HCT116 (cell line): ENCODE measurements at regions not wholly inside any gene's neighbourhood (a gene's known extent, or its start where the extent isn't known, plus 50 kb on each side); places are given as distances from the start of the nearest gene placed in this dataset.

Experiments used
- ATAC-seq: fragments of 200-7000 bp; cut with Tn5 transposase; 2 replicates; pipeline ENCODE4 v1.9.1; 2020; ENCODE audit warnings: mild to moderate bottlenecking, moderate library complexity
- BruUV-seq: library from RNA; stranded (reverse); fragments of 400-500 nt; replicated peaks from 2 replicates; lab custom pipeline; 2021; lab: Mats Ljungman, UMichigan
- CTCF ChIA-PET: fragments of 300-600 bp; sonication (Branson Sonifier 250); formaldehyde crosslinking; loops from one replicate; lab custom pipeline; 2021; ENCODE audit warnings: antibody characterized with exemption; lab: Charles Lee
- POLR2A ChIA-PET: fragments of 300-600, 350-600 bp; sonication (Branson Sonifier 250); formaldehyde crosslinking; loops from one replicate; lab custom pipeline; 2021; ENCODE audit warnings: antibody characterized with exemption; lab: Charles Lee
- RAD21 ChIA-PET, 2 experiments: fragments of 300-600 bp; sonication (Branson Sonifier 250); formaldehyde crosslinking; loops; one replicate each; lab custom pipeline; 2023; ENCODE audit warnings: low total read pairs in 2 of 2; ENCODE audit not compliant: uncharacterized antibody in 2 of 2, unreplicated experiment in 2 of 2, low non-redundant PET in 1 of 2; lab: Charles Lee
- DNase-seq: peaks from one replicate; pipeline ENCODE4 v3.0.0-alpha.2; 2010; ENCODE audit warnings: low read depth, low spot score
- H2AFZ ChIP-seq: fragments of 200-600 bp; shearing (Covaris generic), sonication (generic); 2 replicates; pipeline ENCODE4 v1.6.1; 2017; ENCODE audit warnings: low read depth, mixed run types, mixed read lengths, antibody characterized with exemption, low read length; ENCODE audit not compliant: poor library complexity, severe bottlenecking
- H3K27ac ChIP-seq: 2 replicates; pipeline ENCODE4 v1.5.1; 2012; ENCODE audit warnings: low read depth, low read length
- H3K27me3 ChIP-seq: fragments of 200-600 bp; sonication (generic); 2 replicates; pipeline ENCODE4 v1.6.1; 2016; ENCODE audit warnings: mixed run types, low read length, mixed read lengths; ENCODE audit not compliant: insufficient read depth
- H3K36me3 ChIP-seq, 2 experiments: fragments of 200-500 bp in 1 of 2; fragments of 200-600 bp in 1 of 2; sonication (Bioruptor generic) in 1 of 2; sonication (generic) in 1 of 2; 2 replicates each; pipeline versions ENCODE4 v1.5.1 to v1.6.1; 2014 to 2016; ENCODE audit warnings: low read length in 2 of 2, inconsistent platforms in 1 of 2, mixed read lengths in 1 of 2, mixed run types in 1 of 2; ENCODE audit not compliant: insufficient read depth in 2 of 2, control insufficient read depth in 1 of 2
- H3K4me1 ChIP-seq, 2 experiments: fragments of 200-600 bp in 1 of 2; sonication (generic) in 1 of 2; 2 replicates each; pipeline versions ENCODE4 v1.5.1 to v1.6.1; 2012 to 2017; ENCODE audit warnings: low read length in 2 of 2, inconsistent platforms in 1 of 2, mild to moderate bottlenecking in 1 of 2, mixed read lengths in 1 of 2, mixed run types in 1 of 2, moderate library complexity in 1 of 2; ENCODE audit not compliant: insufficient read depth in 2 of 2, control insufficient read depth in 1 of 2
- H3K4me2 ChIP-seq: fragments of 200-600 bp; sonication (generic); 2 replicates; pipeline ENCODE4 v1.6.1; 2017; ENCODE audit warnings: mixed run types, low read length, mixed read lengths
- H3K4me3 ChIP-seq, 2 experiments: fragments of 200-600 bp in 1 of 2; sonication (generic) in 1 of 2; replicated peaks in 1 of 2; 2 replicates each; pipeline ENCODE4 v1.5.1; 2011 to 2016; ENCODE audit warnings: low read length in 2 of 2, control low read depth in 1 of 2, low read depth in 1 of 2, mild to moderate bottlenecking in 1 of 2, mixed read lengths in 1 of 2, mixed run types in 1 of 2
- H3K79me2 ChIP-seq: fragments of 200-600 bp; sonication (generic); 2 replicates; pipeline ENCODE4 v1.6.1; 2017; ENCODE audit warnings: mild to moderate bottlenecking, mixed run types, low read length, moderate library complexity, mixed read lengths; ENCODE audit not compliant: insufficient read depth
- H3K9ac ChIP-seq: fragments of 200-600 bp; sonication (generic); 2 replicates; pipeline ENCODE4 v1.6.1; 2016; ENCODE audit warnings: low read length, mixed read lengths
- H3K9me2 ChIP-seq: fragments of 200-600 bp; sonication (generic), shearing (Covaris generic); 2 replicates; pipeline ENCODE4 v1.6.1; 2017; ENCODE audit warnings: mixed run types, mild to moderate bottlenecking, moderate library complexity; ENCODE audit not compliant: insufficient read depth
- H3K9me3 ChIP-seq, 2 experiments: fragments of 200-500 bp in 1 of 2; fragments of 200-600 bp in 1 of 2; sonication (Bioruptor generic) in 1 of 2; sonication (generic) in 1 of 2; 2 replicates each; pipeline ENCODE4 v1.6.1; 2014 to 2017; ENCODE audit warnings: low read length in 2 of 2, mixed read lengths in 2 of 2, inconsistent platforms in 1 of 2, low read depth in 1 of 2, mild to moderate bottlenecking in 1 of 2, mixed run types in 1 of 2, moderate library complexity in 1 of 2; ENCODE audit not compliant: control insufficient read depth in 1 of 2, insufficient read depth in 1 of 2
- H4K20me1 ChIP-seq: fragments of 200-600 bp; sonication (generic), shearing (Covaris generic); 2 replicates; pipeline ENCODE4 v1.6.1; 2017; ENCODE audit warnings: mixed run types, mild to moderate bottlenecking, moderate library complexity; ENCODE audit not compliant: insufficient read depth
- CBX3 ChIP-seq: IDR thresholded peaks from 2 replicates; pipeline ENCODE4 v1.6.1; 2012; ENCODE audit warnings: low read depth
- CEBPB ChIP-seq: IDR thresholded peaks from 2 replicates; pipeline ENCODE4 v1.6.1; 2012; ENCODE audit warnings: low read depth
- CTCF ChIP-seq, 3 experiments: fragments of 200-600 bp in 1 of 3; sonication (generic) in 1 of 3; IDR thresholded peaks in 2 of 3; conservative IDR thresholded peaks in 1 of 3; 2 replicates each; pipeline ENCODE4 v1.5.1; 2012 to 2017; ENCODE audit warnings: low read depth in 2 of 3, low read length in 2 of 3, antibody characterized with exemption in 1 of 3, borderline replicate concordance in 1 of 3, control low read depth in 1 of 3, mild to moderate bottlenecking in 1 of 3, mixed read lengths in 1 of 3, mixed run types in 1 of 3, moderate library complexity in 1 of 3; ENCODE audit not compliant: insufficient read depth in 1 of 3
- EGR1 ChIP-seq: IDR thresholded peaks from 2 replicates; pipeline ENCODE4 v1.6.1; 2012; ENCODE audit warnings: low read depth
- EZH2phosphoT487 ChIP-seq: fragments of 200-600 bp; IDR thresholded peaks from 2 replicates; pipeline ENCODE4 v1.6.1; 2018; ENCODE audit warnings: antibody characterized with exemption, borderline replicate concordance
- FOSL1 ChIP-seq: IDR thresholded peaks from 2 replicates; pipeline ENCODE4 v1.6.1; 2012; ENCODE audit warnings: low read depth
- JUND ChIP-seq: IDR thresholded peaks from 2 replicates; pipeline ENCODE4 v1.6.1; 2012
- MAX ChIP-seq: IDR thresholded peaks from 2 replicates; pipeline ENCODE4 v1.6.1; 2012
- POLR2A ChIP-seq: IDR thresholded peaks from 2 replicates; pipeline ENCODE4 v1.7.0; 2011; ENCODE audit warnings: borderline replicate concordance; ENCODE audit not compliant: insufficient read depth, insufficient read length; ENCODE audit errors: extremely low read depth
- POLR2AphosphoS5 ChIP-seq: IDR thresholded peaks from 2 replicates; pipeline ENCODE4 v1.6.1; 2011; ENCODE audit warnings: mild to moderate bottlenecking, low read depth, low read length, moderate library complexity
- RAD21 ChIP-seq: IDR thresholded peaks from 2 replicates; pipeline ENCODE4 v1.6.1; 2012; ENCODE audit warnings: low read depth, mild to moderate bottlenecking
- REST ChIP-seq: IDR thresholded peaks from 2 replicates; pipeline ENCODE4 v1.6.1; 2012; ENCODE audit warnings: low read depth
- SIN3A ChIP-seq: IDR thresholded peaks from 2 replicates; pipeline ENCODE4 v1.6.1; 2012; ENCODE audit warnings: low read depth
- SP1 ChIP-seq: IDR thresholded peaks from 2 replicates; pipeline ENCODE4 v1.6.1; 2012; ENCODE audit warnings: low read depth
- ZBTB33 ChIP-seq: IDR thresholded peaks from 2 replicates; pipeline ENCODE4 v1.6.1; 2011; ENCODE audit warnings: mild to moderate bottlenecking, low read length, moderate library complexity; ENCODE audit not compliant: insufficient replicate concordance; ENCODE audit errors: extremely low read depth
- ZFX ChIP-seq: fragments of 450-650 bp; IDR thresholded peaks from 2 replicates; pipeline ENCODE4 v1.6.1; 2017
- ZNF274 ChIP-seq: fragments of 200-500 bp; sonication (Bioruptor generic); IDR thresholded peaks from 2 replicates; pipeline ENCODE4 v1.6.1; 2014; ENCODE audit warnings: mild to moderate bottlenecking, low read depth, low read length, inconsistent platforms
- intact Hi-C: fragments of 100-400 bp; cut with micrococcal nuclease; formaldehyde crosslinking; loops from 2 replicates; pipeline ENCODE4 v1.10.0; 2022

- Histone ChIP-seq H3K27ac (no peak overlapping the region), H4K20me1 (0 out of 2 replicates have a peak, but pooled peaks cover 3% of the 10 kb centered on the region), H3K9ac (no peak overlapping the region), H3K9me3 (no peaks in the 10 kb centered on the region), H3K4me1 (no peaks in the 10 kb centered on the region; a peak in 1 of 4 replicates), H2AFZ (no peak overlapping the region), H3K9me2 (no peaks in the 10 kb centered on the region), H3K4me2 (no peak overlapping the region), H3K27me3 (no peaks in the 10 kb centered on the region), H3K4me3 (no peak overlapping the region), H3K36me3 (peaks cover 14 to 19% of the 10 kb centered on the region in 2 experiments), H3K79me2 (peaks cover 54% of the 10 kb centered on the region)
- CTCF ChIA-PET = interaction anchor here (0.9 to 1.6 kb wide), 3 partner anchors 11 to 348 kb away, joined by 3 to 4 read pairs (median 4); no protein-coding TSS in a partner anchor
- intact Hi-C loops = loop anchor here (10.0 kb wide), 1 partner anchor 97 kb away; no protein-coding TSS in a partner anchor
- POLR2A ChIA-PET = no interaction called here
- ATAC-seq = peak; percentile 86
- BruUV-seq = no TSS peak
- RAD21 ChIA-PET = interaction anchor here (0.7 kb wide), 2 partner anchors 264 to 417 kb away, joined by 4 to 8 read pairs; no protein-coding TSS in a partner anchor
- no peak for DNase-seq
- TF ChIP-seq CBX3 (no peak), ZBTB33 (no peak), ZFX (no peak), JUND (no peak), CTCF (IDR thresholded peaks at IDR 0.05 in 2 of 3, conservative IDR thresholded peaks at IDR 0.05 in 1 of 3; ENCODE audit: borderline replicate concordance in 1 of 3, insufficient read depth in 1 of 3, low read depth in 2 of 3, low read length in 2 of 3) (peak; percentile 43 to 97 (median 96); a peak in 5 of 6 replicates), SP1 (no peak), ZNF274 (no peak), EGR1 (no peak), POLR2AphosphoS5 (no peak), SIN3A (no peak), CEBPB (no peak), RAD21 (peak; percentile 89), EZH2phosphoT487 (no peak), MAX (no peak), POLR2A (no peak), REST (no peak), FOSL1 (no peak)
Observed at GRCh38 chr7:66557214-66558200, 71.2 kb upstream of the KCTD7 start.
